T-helper 17 cell (primary cell): ENCODE measurements at regions not wholly inside any gene's neighbourhood (a gene's known extent, or its start where the extent isn't known, plus 50 kb on each side); places are given as distances from the start of the nearest gene placed in this dataset.

Experiments used
- ATAC-seq: fragments of 150-1000 bp; cut with Tn5 transposase; 2 replicates; pipeline ENCODE4 v1.10.0; 2021; ENCODE audit warnings: mild to moderate bottlenecking, moderate library complexity
- DNase-seq, 3 donors: peaks; one replicate each; pipeline versions ENCODE4 v3.0.0 to v3.0.0-alpha.2; 2020 to 2021
- H3K9me3 ChIP-seq: one replicate; pipeline ENCODE4 v1.7.0; 2013; ENCODE audit warnings: low read length, mild to moderate bottlenecking; ENCODE audit not compliant: control insufficient read depth, poor library complexity, severe bottlenecking
- H3K27ac Mint-ChIP-seq: one replicate; pipeline ENCODE4 v1.8.0; 2022; ENCODE audit warnings: mild to moderate bottlenecking, moderate library complexity, mixed read lengths
- H3K27me3 Mint-ChIP-seq: one replicate; pipeline ENCODE4 v1.8.0; 2022; ENCODE audit warnings: mixed read lengths
- H3K36me3 Mint-ChIP-seq: one replicate; pipeline ENCODE4 v1.8.0; 2022; ENCODE audit warnings: low read depth, mixed read lengths
- H3K4me1 Mint-ChIP-seq: one replicate; pipeline ENCODE4 v1.8.0; 2022; ENCODE audit warnings: mild to moderate bottlenecking, mixed read lengths
- H3K4me3 Mint-ChIP-seq: one replicate; pipeline ENCODE4 v1.8.0; 2022; ENCODE audit warnings: mild to moderate bottlenecking, moderate library complexity, mixed read lengths

DNA sequence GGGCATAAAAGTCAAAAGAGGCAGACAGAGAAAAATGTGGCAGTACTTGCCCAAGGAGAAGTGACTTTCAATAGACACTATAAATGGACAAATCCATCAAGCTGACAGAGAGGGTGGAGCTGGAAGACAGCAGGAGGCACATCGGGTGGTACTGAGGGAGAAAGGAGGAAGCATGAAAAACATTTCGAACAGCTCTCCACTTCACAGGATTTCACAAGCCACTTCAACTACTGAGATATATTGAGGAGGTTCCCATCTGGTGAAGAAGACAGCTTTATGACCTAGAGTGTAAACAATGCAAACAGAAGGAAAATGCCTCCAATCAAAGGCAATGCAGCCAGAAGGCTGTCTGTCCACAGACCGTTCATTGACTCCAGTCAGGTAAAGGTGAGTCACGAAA is 259.4 kb upstream of the ECI2 start:
- peaks cover 17% of the 10 kb centered on the region for H3K27me3 Mint-ChIP-seq

DNA sequence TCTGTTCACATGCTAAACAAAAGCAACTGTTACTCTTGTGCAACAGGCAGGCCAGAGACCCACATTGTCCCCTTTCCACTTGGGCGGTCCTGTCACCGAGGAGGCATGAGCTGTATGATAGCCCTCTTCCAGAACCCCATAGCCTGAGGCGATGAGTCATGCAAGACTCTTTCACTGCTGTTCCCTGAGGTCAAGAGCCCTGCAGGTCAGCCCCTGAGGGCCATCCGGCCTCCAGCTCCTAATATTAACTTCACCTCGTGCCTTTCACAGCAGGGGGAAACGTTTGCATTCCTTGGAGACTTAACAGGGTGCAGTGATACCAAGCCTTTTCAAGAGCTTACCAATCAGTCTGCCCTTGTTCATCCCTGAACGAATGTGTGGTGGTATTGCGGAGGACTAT is 253.3 kb upstream of the ECI2 start:
- Mint-ChIP-seq H3K4me3 (no peak overlapping the region), H3K4me1 (no peaks in the 10 kb centered on the region), H3K36me3 (peaks cover 2% of the 10 kb centered on the region), H3K27ac (no peak overlapping the region), H3K27me3 (peaks cover 9% of the 10 kb centered on the region)
- H3K9me3 ChIP-seq, result no peaks in the 10 kb centered on the region
- DNase-seq, result no peak
- no peak for ATAC-seq

More for the DNA sequence above, 259.4 kb upstream of the ECI2 start:
- Mint-ChIP-seq H3K36me3 (peaks cover 2% of the 10 kb centered on the region), H3K4me3 (no peak overlapping the region), H3K27ac (no peak overlapping the region), H3K4me1 (no peaks in the 10 kb centered on the region)
- ATAC-seq, result no peak
- DNase-seq, result no peak
- no peaks in the 10 kb centered on the region for H3K9me3 ChIP-seq

DNA sequence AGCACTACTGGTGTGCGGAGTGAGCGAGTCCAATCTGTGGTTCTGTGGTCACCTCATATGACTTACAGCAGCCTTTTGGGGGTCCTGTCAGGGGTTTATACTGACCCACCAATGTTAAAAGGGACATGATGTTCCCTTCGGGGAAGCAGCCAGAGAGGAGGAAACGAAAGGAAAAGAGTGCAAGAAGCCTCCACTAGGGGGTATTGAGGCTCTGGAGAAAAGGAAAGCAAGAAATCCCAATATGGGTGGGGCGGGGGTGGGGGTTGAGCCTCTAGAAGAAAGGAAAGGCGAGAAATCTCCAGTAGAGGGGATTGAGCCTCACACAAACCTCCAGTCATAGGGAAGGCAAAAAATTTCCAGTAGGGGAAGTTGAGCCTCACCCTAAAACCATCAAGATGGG is 249.3 kb upstream of the ECI2 start:
- Mint-ChIP-seq H3K27me3 (peaks cover 11% of the 10 kb centered on the region), H3K4me3 (no peak overlapping the region), H3K36me3 (no peaks in the 10 kb centered on the region), H3K27ac (no peak overlapping the region), H3K4me1 (no peaks in the 10 kb centered on the region)
- ATAC-seq (no peak), DNase-seq (no peak)
- H3K9me3 ChIP-seq, result peaks cover 3% of the 10 kb centered on the region

DNA sequence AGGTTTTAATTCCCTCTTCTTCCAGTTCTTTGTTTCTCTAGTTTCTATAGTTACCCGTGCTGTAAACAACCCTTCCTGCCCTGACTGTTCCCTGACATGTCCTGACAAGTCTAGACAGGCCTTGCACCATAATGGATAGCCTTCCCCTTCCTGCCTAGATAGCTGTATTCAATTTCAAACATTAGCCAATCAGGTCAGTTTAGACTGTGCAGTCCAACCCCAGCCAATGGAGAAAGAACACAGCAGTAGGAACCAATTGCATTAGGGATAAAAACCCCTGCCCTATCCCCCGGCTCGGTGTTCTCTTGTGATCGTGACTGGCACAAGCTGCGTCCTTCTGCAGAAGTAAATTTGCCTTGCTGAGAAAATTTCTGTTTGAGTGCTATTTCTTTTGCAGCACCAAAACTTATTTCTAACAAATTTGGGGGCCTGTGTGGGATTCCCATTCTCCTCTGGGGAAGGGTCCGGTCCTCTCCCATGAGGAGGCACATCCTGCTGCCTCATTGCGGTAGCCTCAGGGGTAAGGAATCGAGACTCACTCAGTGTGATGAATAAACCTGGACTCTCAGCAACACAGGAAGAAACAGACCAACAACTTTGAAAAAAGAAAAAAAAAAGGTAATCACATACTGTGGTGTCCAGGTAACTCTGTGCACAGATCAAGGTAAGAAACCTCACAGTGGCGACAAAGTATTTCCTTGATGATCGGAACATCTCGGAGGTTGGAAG is 248.7 kb upstream of the ECI2 start:
- Mint-ChIP-seq H3K4me3 (no peak overlapping the region), H3K27ac (no peak overlapping the region), H3K36me3 (no peaks in the 10 kb centered on the region), H3K4me1 (no peaks in the 10 kb centered on the region), H3K27me3 (peaks cover 11% of the 10 kb centered on the region)
- ATAC-seq (no peak), DNase-seq (no peak)
- H3K9me3 ChIP-seq, result peaks cover 3% of the 10 kb centered on the region

DNA sequence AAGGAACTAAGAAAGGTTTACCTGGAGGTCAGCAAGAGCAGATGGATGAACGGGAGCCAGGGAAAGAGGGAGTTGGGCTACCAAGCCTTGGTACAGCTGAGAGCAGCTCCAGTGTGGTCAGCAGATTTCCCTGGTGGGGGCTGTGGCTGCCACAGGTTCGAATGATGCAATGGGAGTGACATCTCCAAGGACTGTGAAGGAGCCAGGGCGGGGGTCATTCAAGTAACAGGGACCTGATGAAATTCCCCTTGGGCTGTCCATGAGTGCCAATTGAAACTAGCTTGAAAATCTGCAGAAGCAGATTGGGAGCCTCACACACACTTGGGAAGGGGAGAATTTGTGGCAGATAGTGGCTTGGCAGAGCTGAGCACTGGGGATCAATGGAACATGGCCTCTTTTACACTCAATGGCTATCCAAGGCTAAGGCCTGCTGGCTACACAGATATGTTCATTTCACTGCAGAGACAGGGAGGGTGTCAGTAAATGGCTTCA is 247.0 kb upstream of the ECI2 start:
- H3K27me3 Mint-ChIP-seq, result peaks cover 11% of the 10 kb centered on the region

DNA sequence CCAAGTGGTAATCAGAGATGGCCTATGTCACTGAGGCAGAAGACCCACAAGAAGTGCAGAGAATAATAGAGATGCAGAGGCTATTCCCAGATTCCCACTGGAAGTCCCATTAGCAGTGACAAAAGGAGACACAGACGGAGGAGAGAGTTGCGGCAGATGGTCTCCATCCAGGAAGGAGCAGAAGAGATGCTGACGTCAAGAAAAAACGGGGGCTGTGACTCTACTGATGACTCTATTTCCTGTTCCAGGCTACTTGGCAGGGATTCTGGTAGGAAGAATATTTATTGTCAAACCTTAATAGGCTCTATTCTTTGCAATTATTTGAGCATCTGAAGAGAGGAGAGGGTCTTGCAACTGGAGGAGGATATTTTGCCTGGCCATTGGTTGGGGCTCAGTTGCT is 246.0 kb upstream of the ECI2 start:
- Mint-ChIP-seq H3K4me1 (no peaks in the 10 kb centered on the region), H3K4me3 (no peak overlapping the region), H3K27ac (no peak overlapping the region), H3K27me3 (peaks cover 11% of the 10 kb centered on the region), H3K36me3 (no peaks in the 10 kb centered on the region)
- DNase-seq (no peak), ATAC-seq (no peak)
- H3K9me3 ChIP-seq, result peaks cover 3% of the 10 kb centered on the region

More for the DNA sequence above, 247.0 kb upstream of the ECI2 start:
- Mint-ChIP-seq H3K4me3 (no peak overlapping the region), H3K36me3 (no peaks in the 10 kb centered on the region), H3K27ac (no peak overlapping the region), H3K4me1 (no peaks in the 10 kb centered on the region)
- H3K9me3 ChIP-seq, result peaks cover 3% of the 10 kb centered on the region
- ATAC-seq (no peak), DNase-seq (no peak)

DNA sequence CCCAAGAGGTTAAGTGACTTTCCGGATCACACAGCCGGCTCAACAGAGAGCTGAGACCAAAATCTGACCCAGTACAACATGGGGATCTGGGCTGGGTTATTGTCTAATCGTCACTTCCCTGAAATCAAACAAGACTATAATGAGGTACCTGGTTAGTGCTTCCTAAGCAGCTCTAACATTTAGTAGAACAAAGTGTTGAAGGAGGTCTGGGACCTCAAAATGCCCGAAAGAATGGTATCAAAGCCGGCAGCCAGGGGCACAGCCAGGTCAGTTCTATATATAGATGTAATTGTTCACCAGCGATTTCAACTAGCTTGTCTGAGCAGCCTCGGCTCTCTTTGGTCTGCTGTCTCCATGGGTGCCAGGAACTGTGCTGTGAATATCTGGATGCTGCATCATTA is 245.5 kb upstream of the ECI2 start:
- Mint-ChIP-seq H3K4me3 (no peak overlapping the region), H3K36me3 (no peaks in the 10 kb centered on the region), H3K27me3 (peaks cover 11% of the 10 kb centered on the region), H3K4me1 (no peaks in the 10 kb centered on the region), H3K27ac (no peak overlapping the region)
- DNase-seq (no peak), ATAC-seq (no peak)
- H3K9me3 ChIP-seq, result peaks cover 3% of the 10 kb centered on the region

DNA sequence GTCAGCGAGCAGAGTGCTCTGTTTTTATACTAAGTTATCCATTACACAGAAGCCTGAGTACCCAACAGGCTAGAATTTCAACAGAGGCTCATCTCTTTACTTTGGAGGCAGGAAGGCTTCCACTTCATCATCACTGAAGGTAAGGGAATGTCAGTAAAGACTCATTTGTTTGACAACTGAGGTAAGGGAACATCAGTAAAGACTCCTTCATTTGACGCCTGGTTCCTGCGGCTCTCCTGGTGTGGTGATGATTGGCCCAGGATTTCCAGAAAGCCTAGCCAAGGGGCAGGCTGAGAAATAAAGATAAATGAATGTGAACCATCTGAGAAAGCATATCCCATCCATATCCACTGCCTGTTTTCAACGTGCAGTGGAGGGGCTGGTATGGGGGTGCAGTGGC is 244.6 kb upstream of the ECI2 start:
- Mint-ChIP-seq H3K4me1 (no peaks in the 10 kb centered on the region), H3K36me3 (no peaks in the 10 kb centered on the region), H3K27ac (no peak overlapping the region), H3K27me3 (peaks cover 11% of the 10 kb centered on the region), H3K4me3 (no peak overlapping the region)
- ATAC-seq (no peak), DNase-seq (no peak)
- H3K9me3 ChIP-seq, result peaks cover 3% of the 10 kb centered on the region

DNA sequence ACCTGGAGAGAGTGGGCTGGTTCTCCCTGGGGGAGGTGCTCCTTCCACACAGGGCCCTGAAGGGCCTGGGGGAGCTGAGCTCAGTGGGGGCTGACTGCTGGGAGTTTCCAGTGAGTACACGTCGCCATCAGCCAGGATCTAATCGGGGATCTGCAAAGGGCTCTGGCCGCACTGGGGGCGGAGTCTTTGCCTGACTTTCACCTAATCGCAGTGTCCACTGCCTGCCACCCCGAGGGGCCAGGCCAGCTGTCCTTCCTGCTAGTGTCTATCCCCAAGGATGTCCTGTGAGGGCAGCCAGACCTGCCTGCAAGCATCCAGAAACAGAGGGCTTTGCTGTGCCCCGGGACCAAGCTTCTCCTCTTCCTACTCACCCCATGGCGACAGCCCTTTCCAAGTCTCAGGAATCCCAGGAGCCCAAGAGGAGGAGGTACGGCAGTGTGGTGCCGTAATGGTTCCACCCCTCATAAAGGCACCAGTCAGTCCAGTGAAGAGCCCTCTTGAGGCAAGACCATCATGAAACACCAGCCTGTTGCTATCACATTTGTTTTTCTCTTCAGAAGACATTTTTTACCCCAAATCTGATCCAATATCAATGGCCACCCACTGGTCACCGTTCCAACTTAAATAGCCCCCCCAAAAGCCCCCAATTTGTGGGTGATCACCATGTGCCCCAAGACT is 243.1 kb upstream of the ECI2 start:
- ATAC-seq, result no peak
- no peaks in the 10 kb centered on the region for H3K36me3 Mint-ChIP-seq
- DNase-seq, result no peak
- no peaks in the 10 kb centered on the region for H3K4me1 Mint-ChIP-seq
- no peak overlapping the region for H3K4me3 Mint-ChIP-seq
- no peak overlapping the region for H3K27ac Mint-ChIP-seq
- H3K27me3 Mint-ChIP-seq, result peaks cover 19% of the 10 kb centered on the region
- peaks cover 3% of the 10 kb centered on the region for H3K9me3 ChIP-seq

DNA sequence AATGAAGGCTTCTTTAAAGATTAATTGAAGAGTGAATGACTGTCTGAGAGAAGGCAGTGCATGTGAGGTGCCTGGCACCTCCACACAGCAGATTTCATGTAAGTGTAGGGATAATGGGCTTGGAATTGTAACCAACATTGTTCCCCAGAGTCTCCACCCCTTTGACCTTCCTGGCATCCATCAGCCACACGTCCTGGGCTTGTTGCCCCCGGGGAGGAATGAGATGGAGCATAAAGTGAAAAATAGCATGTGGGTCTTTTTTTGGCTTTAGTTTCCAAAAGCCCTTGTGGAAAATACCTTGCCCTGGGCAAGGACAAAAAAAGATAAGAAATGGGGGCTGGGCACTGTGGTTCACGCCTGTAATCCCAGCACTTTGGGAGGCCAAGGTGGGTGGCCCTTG is 242.2 kb upstream of the ECI2 start:
- no peaks in the 10 kb centered on the region for H3K9me3 ChIP-seq
- ATAC-seq (no peak), DNase-seq (no peak)
- Mint-ChIP-seq H3K36me3 (no peaks in the 10 kb centered on the region), H3K4me3 (no peak overlapping the region), H3K27me3 (peaks cover 24% of the 10 kb centered on the region), H3K4me1 (no peaks in the 10 kb centered on the region), H3K27ac (no peak overlapping the region)

DNA sequence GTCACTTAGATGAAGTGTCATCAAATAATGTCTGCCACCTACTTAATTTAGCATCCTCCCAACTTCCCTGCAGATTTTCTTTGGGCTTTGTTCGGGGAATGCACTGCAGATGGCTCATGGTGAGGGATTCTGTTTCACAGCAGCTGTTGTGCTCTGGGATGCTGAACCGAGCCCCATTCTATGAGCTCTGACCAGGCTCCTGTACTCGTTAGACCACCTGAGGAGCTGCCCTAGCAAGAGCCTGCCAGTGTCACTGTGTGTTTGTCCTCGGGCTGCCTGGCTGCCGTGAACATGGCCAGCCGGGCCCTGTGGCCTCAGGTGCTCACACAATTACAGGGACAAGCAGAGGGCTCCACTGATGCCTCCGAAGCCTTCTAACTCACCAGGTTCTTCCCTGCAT is 238.8 kb upstream of the ECI2 start:
- Mint-ChIP-seq H3K4me1 (no peaks in the 10 kb centered on the region), H3K4me3 (no peak overlapping the region), H3K36me3 (no peaks in the 10 kb centered on the region), H3K27me3 (peaks cover 38% of the 10 kb centered on the region), H3K27ac (no peak overlapping the region)
- H3K9me3 ChIP-seq, result no peaks in the 10 kb centered on the region
- DNase-seq (no peak), ATAC-seq (no peak)

DNA sequence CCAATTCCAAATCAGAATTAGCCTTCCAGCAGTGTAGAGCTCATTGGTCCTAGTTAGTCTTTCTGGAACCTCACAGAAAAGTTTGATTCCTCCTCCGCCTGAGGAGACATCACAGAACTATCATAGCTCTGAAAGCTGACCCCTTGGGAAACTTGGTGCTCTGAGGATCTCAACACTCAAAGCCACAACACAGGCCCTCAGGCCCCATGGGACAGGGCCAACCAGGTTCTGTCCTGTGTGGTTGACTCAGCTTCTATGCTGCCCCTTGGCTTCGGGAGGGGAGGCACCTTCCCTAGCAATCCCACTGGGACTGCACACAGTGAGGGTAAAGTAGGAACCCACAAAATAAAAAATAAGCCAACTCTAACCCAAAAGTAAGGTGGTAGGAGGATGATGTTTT is 237.5 kb upstream of the ECI2 start:
- Mint-ChIP-seq H3K27ac (no peak overlapping the region), H3K27me3 (peaks cover 42% of the 10 kb centered on the region), H3K4me1 (no peaks in the 10 kb centered on the region), H3K4me3 (no peak overlapping the region), H3K36me3 (no peaks in the 10 kb centered on the region)
- DNase-seq, result no peak
- no peaks in the 10 kb centered on the region for H3K9me3 ChIP-seq
- ATAC-seq, result no peak

DNA sequence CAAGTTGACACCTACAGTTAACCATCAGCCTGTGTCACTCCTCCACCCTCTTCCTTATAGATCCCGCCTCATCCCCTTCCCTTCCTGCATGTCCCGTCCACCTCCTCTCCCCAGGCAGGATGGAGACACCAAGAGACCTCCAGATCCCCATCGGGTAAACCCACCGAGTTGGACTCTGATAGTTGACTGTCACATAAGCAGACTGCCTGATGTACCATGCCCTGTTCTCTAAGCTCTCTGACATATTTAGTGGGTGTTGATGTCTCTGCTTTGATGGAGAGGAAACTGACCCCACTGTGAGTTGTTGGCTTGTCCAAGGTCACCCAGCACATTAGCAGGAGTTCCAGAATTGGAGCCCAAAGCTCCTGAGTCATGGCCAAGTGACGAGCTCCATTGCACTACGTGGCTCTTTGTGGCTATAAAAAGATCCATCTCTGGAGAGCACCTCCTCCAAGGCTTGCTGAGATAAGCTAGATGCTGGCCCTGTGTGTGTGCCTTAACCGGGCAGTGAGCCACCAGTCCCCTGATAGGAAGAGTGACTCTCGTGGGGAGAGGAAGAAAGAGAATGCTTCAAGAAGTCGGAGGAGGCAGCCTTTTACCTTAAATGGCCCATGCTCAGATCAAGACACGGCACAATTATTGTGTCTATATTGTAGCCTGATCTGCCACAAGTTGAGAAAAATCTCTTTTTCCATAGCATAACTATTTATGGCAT is 236.0 kb upstream of the ECI2 start:
- no peak overlapping the region for H3K27ac Mint-ChIP-seq
- H3K36me3 Mint-ChIP-seq, result no peaks in the 10 kb centered on the region
- peaks cover 49% of the 10 kb centered on the region for H3K27me3 Mint-ChIP-seq
- no peak for ATAC-seq
- no peak overlapping the region for H3K4me3 Mint-ChIP-seq
- H3K4me1 Mint-ChIP-seq, result no peaks in the 10 kb centered on the region
- no peaks in the 10 kb centered on the region for H3K9me3 ChIP-seq
- DNase-seq, result no peak
